HG02763 (cell line): ENCODE measurements at regions not wholly inside any gene's neighbourhood (a gene's known extent, or its start where the extent isn't known, plus 50 kb on each side); places are given as distances from the start of the nearest gene placed in this dataset.

Experiments
- ATAC-seq: cut with Tn5 transposase; IDR thresholded peaks from one replicate; pipeline ENCODE4 v1.9.1; 2021; ENCODE audit warnings: mild to moderate bottlenecking, moderate library complexity; ENCODE audit not compliant: unreplicated experiment

- no peak for ATAC-seq
Observed at GRCh38 chr5:57857696-57858095, 375.1 kb upstream of the ACTBL2 start.

GRCh38 chr5:57855831-57856230, 373.2 kb upstream of the ACTBL2 start:
- ATAC-seq: no peak

GRCh38 chr5:57853929-57854697, 371.5 kb upstream of the ACTBL2 start:
- ATAC-seq: no peak

GRCh38 chr5:57850109-57850508, 367.5 kb upstream of the ACTBL2 start:
- no peak for ATAC-seq

GRCh38 chr5:57845025-57845424, 362.4 kb upstream of the ACTBL2 start:
- no peak for ATAC-seq

GRCh38 chr5:57844410-57844809, 361.8 kb upstream of the ACTBL2 start:
- ATAC-seq: no peak

GRCh38 chr5:57843059-57843367, 360.4 kb upstream of the ACTBL2 start:
- no peak for ATAC-seq

GRCh38 chr5:57842364-57843058, 359.9 kb upstream of the ACTBL2 start:
- no peak for ATAC-seq

- ATAC-seq: no peak
Observed at GRCh38 chr5:57841676-57842363, 359.2 kb upstream of the ACTBL2 start.

- ATAC-seq: no peak
Observed at GRCh38 chr5:57839437-57840079, 356.9 kb upstream of the ACTBL2 start.

- no peak for ATAC-seq
Observed at GRCh38 chr5:57839025-57839424, 356.4 kb upstream of the ACTBL2 start.

GRCh38 chr5:57836921-57837320, 354.3 kb upstream of the ACTBL2 start:
- no peak for ATAC-seq

GRCh38 chr5:57836331-57836730, 353.7 kb upstream of the ACTBL2 start:
- no peak for ATAC-seq

GRCh38 chr5:57834829-57835608, 352.4 kb upstream of the ACTBL2 start:
- no peak for ATAC-seq

- ATAC-seq: no peak
Observed at GRCh38 chr5:57833489-57833888, 350.9 kb upstream of the ACTBL2 start.

- ATAC-seq: no peak
Observed at GRCh38 chr5:57832875-57833274, 350.3 kb upstream of the ACTBL2 start.

GRCh38 chr5:57831932-57832331, 349.3 kb upstream of the ACTBL2 start:
- ATAC-seq: no peak

GRCh38 chr5:57831090-57831489, 348.5 kb upstream of the ACTBL2 start:
- ATAC-seq: no peak

GRCh38 chr5:57828221-57828620, 345.6 kb upstream of the ACTBL2 start:
- ATAC-seq: no peak

GRCh38 chr5:57825031-57825686, 342.5 kb upstream of the ACTBL2 start:
- no peak for ATAC-seq
